GM12865 (cell line): ENCODE measurements at regions not wholly inside any gene's neighbourhood (a gene's known extent, or its start where the extent isn't known, plus 50 kb on each side); places are given as distances from the start of the nearest gene placed in this dataset.
"Not testable (repeated sequence)": the region's sequence is repeated elsewhere in the genome, so short reads cannot be mapped to it uniquely, and the experiment has no call there.

Experiments
- DNase-seq: peaks from one replicate; pipeline ENCODE4 v3.0.0; 2010; ENCODE audit warnings: low read depth
- H3K4me3 ChIP-seq: 2 replicates; pipeline ENCODE4 v1.5.1; 2011; ENCODE audit warnings: mild to moderate bottlenecking, low read depth, low read length, control low read depth
- CTCF ChIP-seq: IDR thresholded peaks from 2 replicates; pipeline ENCODE4 v1.5.1; 2011; ENCODE audit warnings: low read length, control low read depth, low read depth, inconsistent platforms; ENCODE audit not compliant: insufficient read depth; ENCODE audit errors: missing control alignments

- H3K4me3 ChIP-seq: no peak overlapping the region
- no peak for TF ChIP-seq CTCF
- no peak for DNase-seq
Observed at GRCh38 chr19:31461814-31462539, 112.7 kb upstream of the TSHZ3 start.

GRCh38 chr19:31470229-31470939, 121.1 kb upstream of the TSHZ3 start:
- no peak overlapping the region for H3K4me3 ChIP-seq
- DNase-seq: no peak
- no peak for TF ChIP-seq CTCF

- H3K4me3 ChIP-seq: no peak overlapping the region
- DNase-seq: no peak
- no peak for TF ChIP-seq CTCF
Observed at GRCh38 chr19:31470952-31471351, 121.7 kb upstream of the TSHZ3 start.

GRCh38 chr19:31478241-31478640, 129.0 kb upstream of the TSHZ3 start:
- no peak for DNase-seq

GRCh38 chr19:31483226-31483857, 134.1 kb upstream of the TSHZ3 start:
- no peak for TF ChIP-seq CTCF
- DNase-seq: no peak
- no peak overlapping the region for H3K4me3 ChIP-seq

More at GRCh38 chr19:31478241-31478640, 129.0 kb upstream of the TSHZ3 start:
- no peak for TF ChIP-seq CTCF
- H3K4me3 ChIP-seq: no peak overlapping the region

- H3K4me3 ChIP-seq, DNase-seq: not testable (repeated sequence)
Observed at GRCh38 chr19:31484858-31485410, 135.7 kb upstream of the TSHZ3 start.

- no peak overlapping the region for H3K4me3 ChIP-seq
- TF ChIP-seq CTCF: no peak
- DNase-seq: no peak
Observed at GRCh38 chr19:31485472-31485871, 136.2 kb upstream of the TSHZ3 start.
